AG20443 (cell line): ENCODE measurements at regions not wholly inside any gene's neighbourhood (a gene's known extent, or its start where the extent isn't known, plus 50 kb on each side); places are given as distances from the start of the nearest gene placed in this dataset.

Source experiments
- DNase-seq: peaks from one replicate; pipeline ENCODE4 v3.0.0; 2012; ENCODE audit warnings: low spot score, mixed read lengths

DNA sequence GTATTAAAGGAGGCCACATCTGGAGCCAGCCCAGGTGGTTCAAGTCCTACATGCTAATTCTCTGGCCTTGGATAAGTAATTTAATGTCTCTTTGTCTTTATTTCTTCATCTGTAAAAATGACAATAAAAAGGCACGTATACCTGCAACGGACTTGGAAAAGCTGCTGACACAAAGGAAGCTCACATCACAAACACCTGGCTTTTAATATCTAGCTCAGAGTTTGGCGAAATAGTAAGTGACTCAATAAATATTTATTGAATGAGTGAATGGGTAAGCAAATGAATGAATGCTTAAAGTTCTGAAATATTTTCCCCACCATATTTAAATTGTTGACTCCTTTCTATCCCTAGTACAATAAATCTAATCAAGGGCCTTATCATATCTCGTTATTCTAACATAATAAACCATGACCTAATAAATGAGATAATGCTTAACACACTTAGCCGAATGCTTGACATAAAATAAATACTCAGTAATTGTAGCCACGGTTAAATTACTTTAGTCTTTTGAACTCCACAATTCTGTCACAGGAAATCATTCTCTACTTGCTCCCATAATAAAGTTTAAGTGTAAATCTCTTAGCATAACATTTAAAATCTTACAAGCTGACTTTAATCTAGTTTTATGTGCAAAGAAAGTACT lies 74.7 kb upstream of the PALMD start:
- DNase-seq: no peak

- no peak for DNase-seq
Measured at GRCh38 chr1:99573431-99574217, 72.3 kb upstream of the PALMD start.

GRCh38 chr1:99577313-99577712 lies 68.6 kb upstream of the PALMD start:
- DNase-seq: no peak

DNA sequence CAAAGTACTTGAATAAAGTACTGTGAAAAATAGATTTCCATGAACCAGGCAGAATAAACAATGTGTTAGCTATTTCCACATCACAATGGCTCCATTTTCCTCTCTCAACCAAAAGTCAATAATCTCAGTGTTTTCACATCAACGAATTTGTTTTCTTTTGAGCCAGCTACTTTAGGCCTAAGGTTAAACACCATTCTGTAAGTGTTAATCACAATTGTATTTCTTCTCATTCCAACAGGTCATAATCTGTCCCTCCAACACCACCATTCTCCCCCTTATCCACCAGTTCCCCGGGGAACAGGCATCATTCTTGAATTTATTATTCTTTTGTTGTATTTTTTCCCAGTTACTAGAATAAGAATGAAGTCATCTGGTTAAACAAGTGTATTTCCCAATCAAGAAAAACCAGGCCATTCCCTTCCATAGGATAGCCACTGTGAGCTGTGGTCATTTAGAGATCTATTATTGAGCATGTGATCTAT lies 66.2 kb upstream of the PALMD start:
- DNase-seq: no peak

DNA sequence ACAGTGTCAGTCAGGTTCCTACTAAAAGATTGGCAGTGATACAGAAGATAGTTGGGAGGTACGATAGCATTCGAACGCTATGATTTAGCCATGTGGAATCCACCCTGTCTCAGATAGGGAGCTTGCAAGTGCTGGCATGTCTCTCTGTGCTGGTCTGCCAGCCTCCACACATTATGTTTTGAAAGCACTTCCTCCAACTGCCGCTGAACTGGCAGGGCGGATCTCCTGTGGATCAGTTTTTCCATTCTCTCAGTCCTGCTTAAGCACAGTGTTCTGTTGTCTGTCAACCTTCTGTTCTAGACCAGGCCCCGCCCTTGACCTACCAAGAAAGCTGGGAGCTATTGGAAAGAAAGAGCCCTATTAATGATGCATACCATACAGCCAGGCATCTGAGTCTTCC lies 65.5 kb upstream of the PALMD start:
- DNase-seq: peak; percentile 22

DNA sequence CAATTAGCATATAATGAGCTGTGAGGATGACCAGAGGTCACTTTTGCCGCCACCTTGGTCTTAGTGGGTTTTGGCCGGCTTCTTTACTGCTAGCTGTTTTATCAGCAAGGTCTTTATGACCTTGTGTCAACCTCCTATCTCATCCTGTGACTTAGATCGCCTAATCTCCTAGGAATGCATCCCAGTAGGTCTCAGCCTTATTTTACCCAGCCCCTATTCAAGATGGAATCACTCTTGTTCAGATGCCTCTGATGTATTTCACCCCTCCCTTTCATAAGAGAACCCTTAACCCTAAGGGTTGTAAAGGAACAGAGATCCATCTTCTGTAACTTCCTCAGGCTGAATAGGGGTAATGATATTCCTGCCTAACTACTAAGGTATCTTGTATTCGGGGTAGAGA lies 58.9 kb upstream of the PALMD start:
- DNase-seq: no peak

DNA sequence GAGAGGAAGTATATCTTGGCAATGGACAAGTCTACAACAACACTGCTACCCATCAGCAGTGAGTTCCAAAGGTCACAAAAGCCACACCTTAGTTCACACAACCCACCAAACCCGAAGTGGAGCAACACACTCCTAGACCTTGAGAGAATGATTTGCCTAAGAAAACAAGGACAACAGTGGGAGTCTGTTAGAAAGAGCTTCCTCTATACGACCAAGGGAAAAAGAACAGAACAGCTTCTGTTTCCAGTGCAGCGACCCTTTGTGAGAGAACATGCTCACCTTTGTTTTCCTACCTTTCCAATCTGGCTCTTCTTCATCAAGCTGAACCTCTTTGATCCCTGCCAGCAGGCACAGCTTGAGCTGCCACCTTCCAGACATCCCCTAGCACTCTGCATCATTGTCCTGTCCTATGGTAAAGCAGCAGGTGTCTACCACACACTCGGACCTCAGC lies 56.7 kb upstream of the PALMD start:
- DNase-seq: no peak

DNA sequence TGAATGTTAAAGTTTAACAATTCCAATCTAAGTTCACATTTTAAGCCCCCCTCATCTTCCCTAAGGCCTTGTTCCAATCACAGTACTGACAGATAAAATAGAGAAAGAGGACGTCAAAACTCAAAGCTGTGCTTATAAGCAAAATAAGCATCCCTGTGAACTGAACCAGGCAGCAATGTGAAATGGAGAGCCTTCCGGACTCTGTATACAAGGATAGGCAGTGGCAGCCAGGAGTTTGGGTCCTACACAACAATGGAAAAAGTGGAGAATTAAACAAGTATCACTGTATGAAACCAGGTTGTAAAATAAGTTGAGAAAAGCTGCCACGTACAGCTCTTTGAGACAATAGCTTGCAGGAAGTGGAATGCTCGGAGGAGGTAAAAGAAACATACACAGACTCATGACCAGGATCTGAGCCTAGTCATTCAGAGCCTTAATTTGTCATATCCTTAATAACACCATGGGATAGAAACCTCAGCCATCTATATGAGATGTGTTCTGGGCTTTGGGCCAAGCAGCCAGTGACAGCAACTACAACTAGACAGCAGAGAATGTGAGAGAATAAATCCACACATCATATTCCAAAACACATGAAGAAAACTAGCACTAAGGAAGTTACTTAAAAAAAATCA lies 55.2 kb upstream of the PALMD start:
- peak; percentile 52 for DNase-seq

DNA sequence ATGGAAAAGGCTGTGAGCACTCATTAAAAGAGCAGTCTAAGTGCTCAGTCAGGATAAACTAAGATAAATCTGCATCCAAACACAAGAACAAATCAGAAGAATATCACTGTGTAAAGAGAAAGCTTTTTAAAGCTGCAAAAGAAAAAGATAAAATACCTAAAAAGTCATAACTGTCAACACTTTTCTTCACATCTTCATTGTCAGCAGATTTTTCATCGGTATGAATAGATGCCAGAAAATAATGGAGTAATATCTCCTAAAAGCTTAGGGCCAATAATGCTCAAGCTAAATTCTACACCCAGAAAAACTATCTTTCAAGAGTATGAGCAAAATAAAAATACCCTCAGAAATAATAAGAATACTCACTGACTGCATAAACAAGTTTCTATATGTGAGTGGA lies 54.0 kb upstream of the PALMD start:
- DNase-seq: no peak

GRCh38 chr1:99594205-99594604 lies 51.7 kb upstream of the PALMD start:
- no peak for DNase-seq

GRCh38 chr1:99595041-99595440 lies 50.9 kb upstream of the PALMD start:
- no peak for DNase-seq

DNA sequence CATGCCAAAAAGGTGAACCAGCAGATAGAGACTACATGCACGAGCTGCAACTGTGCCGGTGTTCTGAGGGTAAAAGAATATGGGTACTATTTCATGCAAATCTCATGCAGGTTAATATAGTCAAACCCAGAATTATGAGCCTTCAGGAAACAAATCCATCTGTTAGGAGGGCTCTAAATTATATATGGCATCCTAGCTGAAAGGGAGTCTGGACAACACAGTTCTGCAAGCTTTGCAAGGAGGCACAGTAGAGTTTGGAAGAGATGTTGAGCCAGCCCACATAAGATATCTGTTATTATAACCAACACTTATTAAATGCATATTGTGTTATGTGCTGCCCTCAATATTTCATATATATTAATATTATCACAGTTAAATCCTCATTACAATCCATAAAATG lies 50.5 kb upstream of the PALMD start:
- DNase-seq: no peak
